GM19023 (cell line): ENCODE measurements at regions not wholly inside any gene's neighbourhood (a gene's known extent, or its start where the extent isn't known, plus 50 kb on each side); places are given as distances from the start of the nearest gene placed in this dataset.

Source experiments
- ATAC-seq: cut with Tn5 transposase; IDR thresholded peaks from one replicate; pipeline ENCODE4 v1.9.1; 2021; ENCODE audit warnings: mild to moderate bottlenecking, moderate library complexity; ENCODE audit not compliant: unreplicated experiment

DNA sequence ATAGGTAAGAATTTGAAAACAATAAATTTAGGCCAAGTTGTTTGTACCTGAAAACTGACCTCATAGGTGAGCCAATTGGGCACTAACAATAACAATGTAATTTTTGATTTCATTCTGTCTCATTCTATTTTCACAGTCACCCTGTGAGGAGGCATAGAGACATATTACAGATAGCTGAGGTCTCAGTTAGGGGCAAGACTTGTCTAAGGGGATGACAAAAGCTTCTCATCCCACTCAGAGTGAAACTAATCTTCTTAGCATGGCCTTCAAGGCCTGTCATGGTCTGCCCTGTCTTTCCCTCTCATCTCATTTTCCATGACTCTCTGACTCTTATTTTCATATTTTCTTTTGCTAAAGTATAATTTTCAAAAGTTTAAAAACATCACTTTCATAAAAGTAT is 562.0 kb upstream of the TNP1 start:
- ATAC-seq: no peak

DNA sequence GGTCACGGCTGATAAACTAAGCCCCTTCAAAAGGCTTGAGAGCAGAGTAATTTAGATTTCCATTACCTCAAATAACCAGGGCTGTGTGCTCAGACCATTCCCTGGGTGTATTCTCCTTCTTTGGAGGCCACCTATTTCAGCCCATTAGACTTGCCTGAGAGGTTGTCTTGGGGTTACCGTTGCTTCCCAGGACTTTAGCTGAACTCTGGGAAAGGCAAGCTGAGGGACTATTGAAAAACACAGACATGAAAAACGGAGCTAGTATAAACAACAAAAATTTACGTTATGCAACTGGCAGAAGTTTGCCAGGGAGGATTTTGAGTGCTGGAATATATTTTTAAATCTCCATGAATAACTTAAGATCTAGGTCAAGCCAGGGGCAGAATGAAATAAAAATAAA is 561.0 kb upstream of the TNP1 start:
- no peak for ATAC-seq

DNA sequence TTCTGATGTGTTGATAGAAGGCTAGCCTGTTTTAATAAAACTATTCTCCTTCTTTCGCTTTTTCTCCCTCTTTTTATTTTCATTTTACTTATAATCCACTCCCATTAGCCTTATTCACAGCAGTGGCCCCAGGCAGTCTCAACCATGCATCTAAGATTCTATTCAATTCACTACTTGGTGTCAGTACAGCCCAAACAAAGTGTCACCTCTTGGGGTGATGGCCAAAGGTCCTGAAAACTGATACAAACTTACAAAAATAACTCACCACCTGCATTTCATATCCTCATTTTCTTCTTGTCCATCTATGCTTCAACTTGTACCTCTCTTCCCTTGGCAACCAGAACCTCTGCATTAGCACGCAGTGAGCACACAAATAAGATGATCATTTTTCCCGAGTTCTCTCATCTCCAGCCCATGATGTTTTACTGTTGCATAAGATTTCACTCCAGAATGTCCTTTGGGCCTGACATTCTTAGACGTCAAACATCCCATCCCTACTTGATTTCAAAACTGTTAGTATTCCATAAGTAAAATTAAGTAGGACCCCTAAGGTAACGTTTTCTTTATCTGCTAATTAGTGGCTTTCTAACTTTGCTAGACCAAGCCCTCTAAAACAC is 559.3 kb upstream of the TNP1 start:
- no peak for ATAC-seq

DNA sequence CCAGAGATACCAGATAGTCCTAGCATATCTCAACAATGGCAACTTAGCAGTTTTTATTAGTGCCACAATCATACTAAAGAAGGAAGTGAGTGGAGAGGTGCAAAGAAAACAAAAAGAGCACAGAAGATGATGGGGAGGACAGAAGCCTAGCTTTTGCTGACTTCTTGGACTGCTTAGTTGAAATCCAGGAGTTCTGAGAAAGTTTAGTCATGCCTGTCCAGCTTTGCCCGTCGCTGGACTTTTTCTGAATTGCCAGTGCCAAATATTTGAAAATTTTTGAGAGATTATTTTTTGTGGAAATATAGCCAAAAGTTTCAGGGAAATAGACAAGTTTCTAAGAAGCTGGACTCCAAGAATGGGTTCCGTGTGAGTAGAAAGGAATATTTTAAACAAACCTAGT is 558.7 kb upstream of the TNP1 start:
- ATAC-seq: no peak

DNA sequence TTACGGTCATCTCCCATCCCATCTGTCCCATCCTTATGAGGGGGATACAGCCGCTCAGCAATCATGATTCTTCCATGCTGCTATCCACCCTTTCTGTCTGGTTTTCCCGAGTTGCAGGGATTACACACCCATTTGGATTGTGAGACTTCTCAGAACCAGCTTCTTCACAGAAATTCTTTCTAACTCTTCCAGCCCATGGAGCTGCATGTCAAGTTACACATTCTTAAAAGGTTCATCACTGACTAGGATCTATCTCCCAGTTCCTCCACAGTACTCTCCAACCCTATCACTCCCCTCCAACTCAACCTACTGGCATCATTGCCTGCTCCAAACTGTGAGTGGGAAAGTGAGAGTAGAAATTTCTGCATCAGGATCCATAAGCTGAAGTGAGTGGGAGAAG is 558.2 kb upstream of the TNP1 start:
- no peak for ATAC-seq

DNA sequence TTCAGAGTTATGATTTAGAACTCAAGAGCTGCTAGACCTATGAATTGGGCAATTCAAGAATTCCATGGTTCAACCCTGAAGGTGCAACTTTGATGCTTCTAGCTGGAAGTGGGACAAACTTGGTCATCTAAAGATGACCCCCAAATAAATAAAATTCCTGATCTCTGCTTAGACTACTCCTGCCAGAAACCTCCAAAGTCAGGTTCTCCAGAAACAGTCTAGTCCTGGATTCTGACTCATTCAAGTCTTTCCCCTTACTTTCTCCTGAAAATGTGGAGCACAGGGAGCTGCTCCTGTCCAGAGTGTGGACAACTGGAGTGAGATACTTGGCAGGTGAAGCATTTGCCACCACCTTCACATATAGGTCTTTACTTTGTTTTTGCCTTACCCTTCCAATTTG is 557.7 kb upstream of the TNP1 start:
- no peak for ATAC-seq

DNA sequence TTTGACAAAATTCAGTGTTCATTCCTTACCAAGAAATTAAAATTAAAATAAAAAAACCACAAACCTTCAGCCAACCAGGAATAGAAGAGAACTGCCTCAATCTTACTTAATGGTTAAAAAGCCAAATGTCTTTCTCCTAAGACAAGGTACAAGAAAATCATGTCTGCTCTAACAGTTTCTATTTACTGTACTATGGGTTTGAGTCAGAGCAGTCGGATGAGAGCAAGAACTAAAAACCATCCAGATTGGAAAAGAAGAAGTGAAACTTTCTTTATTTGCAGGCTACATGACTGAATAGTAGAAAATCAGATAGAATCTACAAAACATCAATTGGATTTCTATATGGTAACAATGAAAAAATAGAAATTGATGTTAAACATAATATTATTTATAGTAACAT is 555.5 kb upstream of the TNP1 start:
- ATAC-seq: no peak

DNA sequence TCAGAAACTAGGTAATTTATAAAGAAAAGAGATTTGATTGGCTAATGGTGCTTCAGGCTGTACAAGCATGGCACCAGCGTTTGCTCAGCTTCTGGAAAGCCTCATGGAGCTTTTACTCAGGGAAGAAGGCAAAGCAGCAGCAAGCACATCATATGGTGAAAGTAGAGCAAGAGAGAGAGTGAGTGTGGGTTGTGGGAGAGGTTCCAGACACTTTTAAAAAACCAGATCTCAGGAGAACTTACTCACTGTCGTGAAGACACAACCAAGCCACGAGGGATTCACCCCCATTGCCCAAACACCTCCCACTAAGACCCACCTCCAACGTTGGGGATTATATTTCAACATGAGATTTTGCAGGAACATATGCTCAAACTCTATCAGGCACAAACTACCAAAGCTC is 554.6 kb upstream of the TNP1 start:
- ATAC-seq: no peak

DNA sequence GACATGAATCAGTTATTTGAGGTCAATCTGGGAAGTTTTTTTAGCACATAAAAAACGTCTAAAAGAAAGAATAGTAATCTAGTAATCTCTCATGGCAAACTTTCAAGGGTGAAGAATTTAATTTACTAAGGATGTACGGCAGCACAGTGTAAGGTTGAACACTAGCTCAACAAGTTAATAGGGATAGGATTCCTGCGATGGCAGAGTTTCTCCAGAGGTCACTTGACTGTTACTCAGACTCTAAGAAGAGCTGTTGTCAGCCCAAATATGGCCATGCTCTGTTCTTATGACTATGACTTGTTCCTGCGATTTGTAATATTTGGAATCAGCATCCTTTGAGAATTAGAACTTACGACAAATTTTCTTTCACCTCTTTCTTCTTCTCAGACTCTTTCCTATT is 553.3 kb upstream of the TNP1 start:
- no peak for ATAC-seq

DNA sequence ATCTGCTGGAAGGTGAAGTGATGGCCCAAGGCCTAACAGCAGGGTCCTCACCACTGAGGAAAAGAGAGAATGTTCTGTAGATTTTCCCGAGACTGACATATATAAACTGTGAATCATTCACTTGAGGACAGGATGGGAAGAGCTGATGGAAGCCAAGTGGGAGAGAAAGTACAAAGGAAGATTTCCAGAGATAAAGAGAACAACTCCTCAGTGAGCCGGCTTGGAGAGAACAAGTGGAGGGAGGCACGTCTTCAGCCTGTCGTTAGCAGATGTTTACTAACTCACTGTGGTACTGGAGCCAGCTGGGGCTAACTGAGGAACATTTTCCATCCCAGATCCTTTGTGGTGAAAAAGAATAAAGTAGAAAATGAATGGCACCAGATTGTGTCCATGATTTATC is 552.9 kb upstream of the TNP1 start:
- ATAC-seq: no peak

DNA sequence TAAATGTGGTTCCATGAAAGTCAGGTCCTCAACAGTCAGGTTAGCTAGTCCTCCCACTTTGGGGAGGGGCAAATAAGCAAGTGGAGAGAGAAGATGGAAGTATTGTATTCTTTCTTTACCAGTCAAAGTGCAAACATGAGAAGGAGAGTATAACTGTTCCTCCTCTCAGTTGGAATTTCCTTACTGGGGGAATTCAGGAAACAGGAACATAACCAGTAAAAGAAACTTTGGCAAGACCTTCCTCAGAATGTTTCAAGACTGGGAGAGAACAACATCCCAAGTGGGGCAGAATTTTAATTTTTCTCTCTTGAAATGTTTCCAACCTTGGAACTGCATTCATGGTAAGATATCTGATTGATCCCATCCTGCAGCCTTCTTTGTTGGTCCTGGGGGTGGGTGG is 552.4 kb upstream of the TNP1 start:
- no peak for ATAC-seq

DNA sequence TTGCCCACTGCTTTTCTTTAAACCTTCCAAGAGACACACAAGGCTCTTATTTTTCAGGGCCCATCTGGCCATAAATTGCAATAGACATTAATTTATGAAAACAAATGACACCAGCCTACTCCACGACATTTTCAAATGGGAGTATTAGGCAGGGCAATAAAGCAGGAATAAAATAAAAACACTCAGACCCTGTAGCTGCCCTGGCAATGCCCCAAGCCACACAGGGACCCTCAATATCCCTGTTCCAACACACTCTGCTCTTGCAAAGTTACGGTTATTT is 550.8 kb upstream of the TNP1 start:
- ATAC-seq: no peak

DNA sequence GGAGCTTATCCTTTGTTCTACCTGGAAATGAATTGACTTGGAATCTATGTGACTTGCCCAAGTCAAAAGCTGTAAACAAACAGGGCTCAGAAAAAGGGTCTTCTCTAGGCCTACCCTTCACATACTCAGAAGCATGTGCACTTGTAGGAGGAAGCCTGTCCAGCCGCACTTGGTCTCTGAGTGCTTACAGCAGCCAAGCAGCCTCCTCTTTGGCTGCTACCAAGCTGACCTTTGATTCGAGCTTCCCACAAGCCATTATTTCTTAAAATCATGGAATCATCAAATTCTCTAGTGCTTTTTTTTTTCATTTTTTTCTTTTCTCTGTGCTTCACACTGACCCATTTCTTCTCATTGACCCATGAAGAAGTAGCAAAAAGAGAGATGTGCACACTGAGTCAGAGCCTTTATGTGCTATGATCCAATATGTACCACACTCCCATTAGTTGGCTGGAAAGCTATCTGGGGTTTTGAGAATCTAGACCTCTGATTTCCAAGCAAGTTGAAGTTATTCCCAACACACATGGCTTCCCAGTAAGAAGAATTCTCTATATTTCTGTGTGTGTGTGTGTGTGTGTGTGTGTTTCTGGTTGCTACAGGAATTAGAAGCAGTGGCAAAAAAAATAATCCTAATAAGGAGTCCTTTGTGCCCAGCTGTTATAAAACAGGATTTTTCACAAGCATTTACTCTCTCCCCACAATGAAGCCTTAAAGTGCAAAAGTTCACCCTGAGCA is 550.3 kb upstream of the TNP1 start:
- ATAC-seq: no peak

DNA sequence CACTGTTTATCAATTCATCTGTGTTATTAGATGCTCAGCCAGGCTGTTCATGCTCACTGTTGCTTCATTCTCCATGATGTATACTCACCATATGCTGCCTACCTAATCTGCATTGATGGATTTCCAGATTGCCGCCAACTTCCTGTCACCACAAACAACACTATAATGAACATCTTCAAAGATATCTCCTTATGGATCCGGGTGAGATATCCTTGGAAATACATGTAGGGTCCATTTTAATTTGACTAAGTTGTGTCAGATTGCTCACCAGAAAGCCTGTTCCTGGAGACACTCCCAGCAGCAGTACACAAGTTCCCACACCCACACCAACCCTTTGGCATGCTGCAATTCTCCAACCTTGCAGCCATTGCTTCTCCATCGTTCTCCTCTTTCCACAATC is 547.5 kb upstream of the TNP1 start:
- no peak for ATAC-seq

DNA sequence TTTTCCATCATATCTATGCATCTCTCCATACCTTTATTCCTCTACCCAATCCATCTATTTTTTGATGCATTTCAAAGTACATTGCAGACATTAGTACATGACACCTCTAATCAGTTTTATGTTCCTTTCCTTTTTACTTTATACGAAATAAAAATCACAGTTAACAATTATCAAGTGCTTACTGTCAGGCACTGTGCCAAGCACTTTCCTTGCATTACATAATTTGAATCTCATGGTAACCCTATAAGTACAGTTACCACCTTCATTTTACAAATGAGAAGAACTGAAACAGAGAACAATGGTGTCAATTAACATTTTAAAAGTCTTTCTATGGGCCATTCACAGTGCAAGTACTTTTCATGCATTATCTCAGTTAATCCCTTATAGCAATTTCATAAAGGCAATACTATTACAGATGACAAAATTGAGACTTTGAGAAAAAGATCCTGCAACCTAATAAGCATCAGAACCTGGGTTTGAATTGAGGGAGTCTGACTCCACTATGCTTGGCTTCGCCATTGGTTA is 544.4 kb upstream of the TNP1 start:
- no peak for ATAC-seq

DNA sequence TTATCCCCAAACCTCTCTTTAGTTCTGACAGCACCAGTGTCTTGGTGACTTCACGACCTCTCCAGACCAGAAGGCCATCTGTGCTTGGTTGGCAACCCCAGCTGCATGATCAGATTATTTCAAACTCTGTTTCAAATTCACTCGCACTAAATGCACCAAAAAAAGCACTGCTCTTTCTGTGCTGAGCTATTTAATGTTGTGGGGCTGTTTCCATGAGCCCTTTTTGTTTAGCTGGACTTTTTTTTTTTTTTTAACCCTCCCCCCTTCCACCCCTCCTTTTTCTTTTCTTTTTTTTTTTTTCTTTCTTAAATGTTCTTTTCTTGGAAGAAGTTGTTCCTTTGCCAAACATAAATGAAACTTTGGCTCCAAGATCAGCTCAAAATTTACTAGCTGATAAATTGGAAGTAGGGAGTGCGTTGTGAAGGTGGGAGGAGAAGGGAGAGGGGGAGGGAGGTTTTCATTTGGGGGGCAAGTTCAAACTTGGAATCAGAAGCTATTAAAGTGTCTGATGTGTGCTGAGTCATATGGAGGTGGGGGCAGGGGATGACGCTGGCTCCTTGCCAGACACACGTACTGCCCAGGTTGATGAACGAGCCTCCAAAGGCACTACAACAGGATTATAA is 543.0 kb upstream of the TNP1 start:
- ATAC-seq: no peak

DNA sequence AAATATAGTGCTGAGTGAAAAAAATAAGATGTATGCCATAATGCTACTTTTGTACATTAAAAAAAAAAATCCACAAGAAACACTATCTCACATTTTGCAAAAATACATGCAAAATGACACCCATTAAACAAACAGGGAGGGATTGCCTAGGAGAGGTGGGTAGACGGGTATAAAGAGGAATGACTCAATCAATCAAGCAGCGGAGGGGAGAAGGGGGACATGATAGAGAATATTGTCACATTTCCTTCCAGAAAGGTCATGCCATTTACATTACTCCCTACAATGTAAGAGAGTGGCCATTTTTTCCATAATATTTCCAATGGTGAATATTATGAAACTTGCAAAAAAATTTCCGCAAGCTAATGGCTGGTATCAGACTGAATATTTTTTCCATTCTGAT is 542.3 kb upstream of the TNP1 start:
- no peak for ATAC-seq

DNA sequence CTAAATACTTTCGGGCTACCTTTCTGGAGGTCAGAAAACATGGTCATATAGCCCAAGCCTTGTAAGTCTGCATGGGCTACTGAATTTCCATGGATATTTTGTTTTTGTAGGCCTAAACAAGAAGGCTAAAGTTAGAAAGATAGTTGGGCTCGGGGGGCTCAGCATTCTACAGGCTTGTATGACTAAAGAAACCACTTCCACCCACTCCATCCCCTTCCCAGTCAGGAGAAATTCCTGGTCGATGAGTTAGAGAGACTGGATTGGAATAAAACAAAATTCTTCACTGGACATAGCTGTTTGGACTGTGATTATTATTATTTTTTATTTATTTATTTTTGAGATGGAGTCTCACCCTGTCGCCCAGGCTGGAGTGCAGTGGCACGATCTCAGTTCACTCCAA is 539.4 kb upstream of the TNP1 start:
- no peak for ATAC-seq

DNA sequence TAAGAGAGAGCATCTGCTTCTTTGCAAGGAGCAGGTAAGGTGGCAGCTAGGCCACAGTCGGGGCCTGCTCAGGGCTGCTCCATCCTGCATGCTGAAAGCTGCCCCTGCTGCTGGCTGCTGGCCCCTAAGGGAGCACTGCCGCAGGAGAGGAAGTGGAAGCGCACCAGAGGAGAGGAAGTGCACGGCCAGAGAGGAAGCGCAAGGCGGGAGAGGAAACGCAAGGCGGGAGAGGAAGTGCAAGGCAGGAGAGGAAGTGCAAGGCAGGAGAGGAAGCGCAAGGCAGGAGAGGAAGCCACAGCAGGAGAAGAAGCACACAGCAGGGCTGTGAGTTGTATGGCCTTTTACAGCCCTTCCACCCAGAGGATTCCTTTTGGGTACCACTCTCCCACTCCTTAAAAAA is 539.0 kb upstream of the TNP1 start:
- ATAC-seq: no peak

DNA sequence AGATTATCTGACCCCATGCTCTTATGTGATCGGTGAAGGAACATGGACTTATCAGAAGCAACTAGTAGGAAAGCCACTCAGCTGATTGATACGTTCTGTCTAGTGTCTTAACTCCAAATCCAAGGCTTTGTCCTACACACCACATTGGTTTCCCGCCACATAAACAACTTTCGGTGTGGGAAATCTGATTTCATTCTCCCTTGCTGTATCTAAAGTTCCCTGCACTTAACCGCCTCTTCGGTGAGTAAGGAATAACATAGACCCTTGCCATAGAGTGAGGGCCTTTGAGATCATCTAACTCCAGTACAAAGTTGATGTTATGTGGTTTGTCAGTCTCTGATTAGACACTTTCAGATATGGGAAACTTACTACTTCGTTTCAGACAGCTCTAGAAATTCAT is 538.2 kb upstream of the TNP1 start:
- no peak for ATAC-seq

DNA sequence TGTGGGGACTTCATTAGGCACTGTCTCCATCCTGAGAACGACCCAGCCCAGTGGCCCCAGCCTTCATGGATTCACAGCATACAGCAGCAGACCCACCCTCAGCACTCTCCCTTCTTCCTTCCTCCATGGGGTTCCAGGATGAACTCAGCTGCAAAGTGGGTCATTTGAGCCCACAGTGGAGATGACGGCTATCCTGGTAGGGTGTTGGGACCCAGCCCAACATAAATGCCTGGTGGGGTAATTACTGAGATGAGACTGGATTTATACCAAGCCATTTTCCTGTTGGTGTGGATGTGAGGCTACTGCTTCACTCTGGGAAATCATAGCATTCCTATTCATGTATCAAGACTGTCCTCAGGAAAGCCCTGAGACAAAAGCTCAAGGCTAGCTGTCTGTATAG is 536.7 kb upstream of the TNP1 start:
- no peak for ATAC-seq

DNA sequence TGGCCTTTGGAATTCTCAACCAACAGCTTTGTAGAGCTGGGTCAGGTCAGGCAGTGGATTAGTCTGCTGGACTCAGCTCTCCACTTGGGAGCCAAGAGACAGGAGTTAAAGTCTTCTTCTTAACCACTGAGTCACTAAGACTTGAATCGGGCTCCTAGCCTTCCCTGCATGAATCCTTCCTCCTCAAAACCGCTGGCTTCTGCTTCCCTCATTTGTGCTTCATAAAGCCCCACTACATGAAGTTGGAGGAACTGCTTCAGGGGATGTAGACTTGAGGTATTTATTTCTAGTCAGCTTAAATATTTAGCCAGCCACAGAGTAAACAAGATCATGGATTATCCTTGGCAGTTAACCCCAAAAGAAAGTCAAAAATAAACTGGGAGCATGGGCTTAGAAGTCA is 536.3 kb upstream of the TNP1 start:
- ATAC-seq: no peak
